T-helper 9 cell (primary cell): ENCODE measurements at regions not wholly inside any gene's neighbourhood (a gene's known extent, or its start where the extent isn't known, plus 50 kb on each side); places are given as distances from the start of the nearest gene placed in this dataset.

Experiments used
- DNase-seq: peaks from one replicate; pipeline ENCODE4 v3.0.0-alpha.2; 2020

GRCh38 chr12:124408822-124409517 is 114.1 kb downstream of the RFLNA start:
- DNase-seq = no peak

- no peak for DNase-seq
Measured at GRCh38 chr12:124407074-124407473, 112.2 kb downstream of the RFLNA start.

- no peak for DNase-seq
Measured at GRCh38 chr12:124406043-124406442, 111.2 kb downstream of the RFLNA start.

- DNase-seq = no peak
Measured at GRCh38 chr12:124405592-124405991, 110.7 kb downstream of the RFLNA start.

DNA sequence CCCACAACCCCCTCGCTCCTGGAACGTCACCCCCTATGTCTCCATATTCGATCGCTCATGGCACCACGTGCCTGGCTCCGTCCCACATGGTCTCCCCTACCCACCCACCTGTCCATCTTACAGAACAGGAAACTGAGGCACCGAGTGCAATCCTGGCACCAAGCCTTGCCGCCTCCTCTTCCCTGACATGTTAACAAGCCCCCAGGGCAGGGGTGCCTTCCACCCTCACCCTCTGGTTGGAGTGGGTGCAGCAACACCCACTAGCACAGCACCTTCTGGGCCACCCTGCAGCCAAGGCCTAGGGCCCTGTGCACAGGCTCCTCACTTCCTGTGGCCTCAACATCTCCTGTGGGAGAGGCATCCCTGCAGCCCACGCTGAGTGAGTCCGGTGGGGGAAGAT is 110.3 kb downstream of the RFLNA start:
- DNase-seq = no peak

GRCh38 chr12:124404162-124404784 is 109.4 kb downstream of the RFLNA start:
- no peak for DNase-seq

- no peak for DNase-seq
Measured at GRCh38 chr12:124403273-124403672, 108.4 kb downstream of the RFLNA start.

GRCh38 chr12:124402248-124403066 is 107.6 kb downstream of the RFLNA start:
- DNase-seq = no peak

DNA sequence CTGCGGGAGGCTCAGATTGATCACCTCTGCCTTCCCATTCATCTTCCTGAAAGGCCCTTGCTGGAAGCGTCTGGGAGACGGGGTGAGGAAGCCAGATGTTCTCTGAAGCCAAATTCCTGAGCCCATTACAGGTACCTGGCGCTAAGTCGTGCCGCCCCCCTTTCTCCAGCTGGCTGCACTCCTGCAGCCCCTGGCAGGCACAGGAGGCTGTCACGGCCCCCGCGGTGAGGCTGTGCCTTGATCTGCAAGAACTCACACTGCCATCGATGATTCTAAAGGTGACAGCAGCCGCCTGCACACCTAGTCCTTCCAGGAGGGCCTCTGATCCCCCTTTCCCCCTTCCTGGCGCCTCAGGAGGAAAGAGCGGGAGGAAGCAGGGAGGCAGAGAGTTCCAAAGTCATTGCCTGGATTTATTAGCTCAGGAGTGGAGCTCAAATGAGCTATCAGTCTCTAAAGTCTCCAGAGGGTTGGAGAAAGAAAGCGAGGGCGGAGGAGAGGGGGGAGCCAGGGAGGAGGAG is 106.9 kb downstream of the RFLNA start:
- DNase-seq = no peak

GRCh38 chr12:124400124-124400523 is 105.2 kb downstream of the RFLNA start:
- no peak for DNase-seq

GRCh38 chr12:124399622-124400021 is 104.7 kb downstream of the RFLNA start:
- DNase-seq = peak; percentile 15

DNA sequence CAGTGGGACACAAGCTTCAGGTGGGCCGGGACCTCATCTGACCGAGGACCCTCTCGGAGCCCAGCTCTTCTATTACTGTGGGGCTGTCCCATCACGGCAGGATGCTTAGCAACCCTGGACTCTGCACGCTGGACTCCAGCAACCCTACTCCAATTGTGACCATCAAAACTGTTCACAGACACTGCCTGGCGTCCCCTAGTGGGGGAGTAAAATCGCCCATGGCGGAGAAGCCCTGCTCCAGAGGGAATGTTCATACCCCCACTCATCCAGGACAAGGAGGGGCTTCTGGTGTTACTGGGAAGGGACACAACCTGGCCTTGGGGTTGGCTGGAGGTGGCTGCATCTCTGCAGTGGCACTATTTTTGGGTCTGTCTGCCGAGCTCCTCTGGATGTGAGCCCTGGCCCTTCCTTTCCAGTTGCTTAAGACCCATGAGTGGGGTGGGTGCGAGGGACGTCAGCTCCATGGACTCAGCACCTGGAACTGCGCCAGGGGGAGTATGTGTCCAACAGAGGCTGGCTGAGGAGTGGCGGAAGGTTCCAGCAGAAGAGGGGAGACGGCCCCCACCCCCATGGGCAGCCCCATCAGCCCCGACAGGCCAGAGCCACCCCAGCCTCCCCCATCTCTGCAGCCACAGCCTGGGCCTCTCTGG is 103.8 kb downstream of the RFLNA start:
- DNase-seq = no peak

- no peak for DNase-seq
Measured at GRCh38 chr12:124397807-124398577, 103.1 kb downstream of the RFLNA start.

DNA sequence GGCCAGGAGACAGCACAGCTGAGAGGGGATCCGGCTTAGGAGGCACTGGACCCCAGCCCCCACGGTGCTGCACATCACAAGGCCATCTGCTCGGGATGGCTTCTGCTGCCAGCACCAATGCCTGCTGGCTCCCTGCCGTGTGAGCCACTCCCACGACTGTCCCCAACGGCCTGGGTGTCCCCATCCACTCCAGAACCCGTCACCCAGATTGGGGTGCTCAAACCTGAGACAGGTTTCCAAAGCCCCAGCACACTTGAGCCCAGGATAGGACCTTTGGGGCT is 102.4 kb downstream of the RFLNA start:
- no peak for DNase-seq

DNA sequence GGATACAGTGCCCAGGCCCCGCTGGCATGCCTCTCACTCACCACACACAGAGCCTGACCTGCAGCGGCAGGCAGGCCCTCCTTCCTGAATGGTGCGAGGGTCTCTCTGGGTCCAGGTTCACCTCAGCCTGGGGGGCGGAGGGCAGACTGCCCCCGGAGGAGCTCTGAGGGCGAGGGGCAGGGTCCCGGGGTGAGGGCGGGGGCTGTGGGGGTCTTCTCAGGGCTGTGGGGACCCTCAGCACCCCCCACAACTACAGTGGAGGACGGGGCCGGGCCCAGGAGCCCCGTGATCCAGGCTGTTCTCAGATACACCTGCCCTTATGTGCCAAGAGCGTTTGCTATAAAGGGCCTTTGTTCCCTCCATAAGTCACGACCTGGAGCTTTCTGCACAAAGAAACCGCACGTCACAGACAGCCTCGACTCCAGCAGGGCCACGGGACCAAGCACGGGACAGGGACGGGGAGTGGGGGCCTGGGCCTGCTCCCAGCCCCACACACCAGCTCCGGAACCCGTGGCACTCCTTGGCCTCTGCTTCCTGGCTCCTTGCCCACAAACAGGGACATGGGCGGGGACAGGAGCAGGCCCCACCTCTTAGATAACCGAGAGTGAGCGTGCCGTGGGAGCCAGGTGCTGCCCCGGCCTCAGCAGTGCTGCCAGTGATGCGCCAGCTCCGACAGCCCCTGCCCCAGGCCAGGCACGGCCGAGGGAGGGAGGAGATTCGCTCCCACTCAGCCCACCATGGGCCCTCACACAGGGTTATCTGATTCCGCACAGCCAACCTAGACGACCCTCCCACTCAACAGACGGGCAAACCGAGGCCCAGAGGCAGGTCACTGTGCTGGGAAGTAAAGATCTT is 101.9 kb downstream of the RFLNA start:
- no peak for DNase-seq

DNA sequence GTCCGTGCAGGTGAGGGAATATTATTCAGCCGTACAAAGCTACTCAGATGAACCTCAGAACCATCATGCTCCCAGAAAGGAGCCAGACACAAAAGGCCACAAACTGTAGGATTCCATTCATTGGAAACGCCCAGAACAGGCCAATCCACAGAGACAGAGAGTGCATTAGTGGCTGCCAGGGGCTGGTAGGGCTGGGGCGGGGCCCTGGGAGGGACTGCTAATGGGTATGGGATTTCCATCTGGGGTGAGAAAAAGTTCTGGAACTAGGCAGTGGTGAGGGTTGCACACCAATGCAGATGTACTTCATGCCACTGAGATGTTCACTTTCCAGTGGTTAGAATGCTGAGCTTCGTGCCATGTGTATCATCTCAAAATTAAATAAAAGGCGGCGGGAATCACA is 101.1 kb downstream of the RFLNA start:
- no peak for DNase-seq

- no peak for DNase-seq
Measured at GRCh38 chr12:124395284-124395752, 100.4 kb downstream of the RFLNA start.

GRCh38 chr12:124394462-124395128 is 99.7 kb downstream of the RFLNA start:
- no peak for DNase-seq

GRCh38 chr12:124393831-124394230 is 98.9 kb downstream of the RFLNA start:
- no peak for DNase-seq

DNA sequence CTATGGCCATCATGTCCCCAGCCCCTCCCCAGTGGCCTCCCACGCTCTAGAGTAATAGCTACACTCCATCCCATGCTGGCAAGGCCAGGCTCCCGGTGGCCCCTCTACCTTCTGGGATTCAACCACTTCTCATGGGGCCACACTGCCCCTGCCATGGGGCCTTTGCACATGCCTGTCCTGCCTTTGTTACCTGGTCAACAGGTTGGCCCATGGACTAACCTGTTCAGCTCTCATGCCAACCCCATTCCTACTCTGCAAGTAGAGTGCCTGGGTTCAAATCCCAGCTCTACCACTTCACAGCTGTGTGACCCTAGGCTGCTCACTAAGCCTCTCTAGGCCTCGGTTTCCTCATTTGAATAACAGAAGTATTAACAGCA is 98.5 kb downstream of the RFLNA start:
- DNase-seq = no peak
